IMR-90 (cell line): ENCODE measurements at regions not wholly inside any gene's neighbourhood (a gene's known extent, or its start where the extent isn't known, plus 50 kb on each side); places are given as distances from the start of the nearest gene placed in this dataset.

Experiments used
- BHLHE40 ChIP-seq: fragments of 150-350 bp; IDR thresholded peaks from 2 replicates; pipeline ENCODE4 v1.6.1; 2016; ENCODE audit warnings: mild to moderate bottlenecking, low read depth, low read length
- CEBPB ChIP-seq: IDR thresholded peaks from 2 replicates; pipeline ENCODE4 v1.6.1; 2012; ENCODE audit warnings: low read depth, low read length, improper control_type of control experiment
- MAFK ChIP-seq: IDR thresholded peaks from 2 replicates; pipeline ENCODE4 v1.6.1; 2012; ENCODE audit warnings: low read depth, low read length, improper control_type of control experiment
- MXI1 ChIP-seq: IDR thresholded peaks from 2 replicates; pipeline ENCODE4 v1.6.1; 2012; ENCODE audit warnings: low read depth, mild to moderate bottlenecking, low read length, moderate library complexity, borderline replicate concordance
- POLR2A ChIP-seq: IDR thresholded peaks from 2 replicates; pipeline ENCODE4 v1.6.1; 2012; ENCODE audit warnings: mild to moderate bottlenecking, low read depth, low read length
- RAD21 ChIP-seq: IDR thresholded peaks from 2 replicates; pipeline ENCODE4 v1.6.1; 2012; ENCODE audit warnings: low read length, improper control_type of control experiment
- RCOR1 ChIP-seq: IDR thresholded peaks from 2 replicates; pipeline ENCODE4 v1.6.1; 2012; ENCODE audit warnings: mild to moderate bottlenecking, low read length, improper control_type of control experiment; ENCODE audit not compliant: insufficient replicate concordance
- TF ChIP-seq, protein P1 (sequence below): fragments of 150-350 bp; IDR thresholded peaks from 2 replicates; pipeline ENCODE4 v1.6.1; 2016; ENCODE audit warnings: low read depth, mild to moderate bottlenecking, low read length, moderate library complexity, borderline replicate concordance
- TF ChIP-seq, protein P2 (sequence below): conservative IDR thresholded peaks from 2 replicates; pipeline ENCODE4 v1.5.1; 2012; ENCODE audit warnings: mild to moderate bottlenecking, low read depth, low read length, improper control_type of control experiment
- TF ChIP-seq, protein P3 (sequence below): fragments of 150-350 bp; IDR thresholded peaks from 2 replicates; pipeline ENCODE4 v1.6.1; 2017; ENCODE audit warnings: mild to moderate bottlenecking, antibody characterized with exemption, low read length, low read depth

DNA sequence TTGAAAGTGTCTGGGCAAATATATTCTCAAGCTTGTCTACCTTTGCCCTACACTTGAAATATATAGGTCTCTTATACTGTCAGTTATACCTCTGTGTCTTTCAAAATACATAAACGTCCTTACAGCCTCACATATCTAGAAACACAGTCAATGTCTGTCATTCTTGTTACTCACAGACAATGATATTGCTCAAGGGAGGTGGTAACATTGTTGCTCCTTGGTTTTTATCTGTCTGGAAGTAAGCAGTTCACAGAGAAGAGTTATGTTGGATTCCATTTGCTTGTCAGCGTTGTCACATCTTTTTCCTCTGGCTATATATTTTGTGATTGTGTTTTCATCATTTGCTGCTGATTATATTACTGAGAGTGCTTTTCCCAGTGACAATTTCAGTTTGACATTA, 1528.9 kb downstream of the PCDH7 start:
- TF ChIP-seq, protein P1, sequence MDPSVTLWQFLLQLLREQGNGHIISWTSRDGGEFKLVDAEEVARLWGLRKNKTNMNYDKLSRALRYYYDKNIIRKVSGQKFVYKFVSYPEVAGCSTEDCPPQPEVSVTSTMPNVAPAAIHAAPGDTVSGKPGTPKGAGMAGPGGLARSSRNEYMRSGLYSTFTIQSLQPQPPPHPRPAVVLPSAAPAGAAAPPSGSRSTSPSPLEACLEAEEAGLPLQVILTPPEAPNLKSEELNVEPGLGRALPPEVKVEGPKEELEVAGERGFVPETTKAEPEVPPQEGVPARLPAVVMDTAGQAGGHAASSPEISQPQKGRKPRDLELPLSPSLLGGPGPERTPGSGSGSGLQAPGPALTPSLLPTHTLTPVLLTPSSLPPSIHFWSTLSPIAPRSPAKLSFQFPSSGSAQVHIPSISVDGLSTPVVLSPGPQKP, result no peak
- TF ChIP-seq, protein P2, sequence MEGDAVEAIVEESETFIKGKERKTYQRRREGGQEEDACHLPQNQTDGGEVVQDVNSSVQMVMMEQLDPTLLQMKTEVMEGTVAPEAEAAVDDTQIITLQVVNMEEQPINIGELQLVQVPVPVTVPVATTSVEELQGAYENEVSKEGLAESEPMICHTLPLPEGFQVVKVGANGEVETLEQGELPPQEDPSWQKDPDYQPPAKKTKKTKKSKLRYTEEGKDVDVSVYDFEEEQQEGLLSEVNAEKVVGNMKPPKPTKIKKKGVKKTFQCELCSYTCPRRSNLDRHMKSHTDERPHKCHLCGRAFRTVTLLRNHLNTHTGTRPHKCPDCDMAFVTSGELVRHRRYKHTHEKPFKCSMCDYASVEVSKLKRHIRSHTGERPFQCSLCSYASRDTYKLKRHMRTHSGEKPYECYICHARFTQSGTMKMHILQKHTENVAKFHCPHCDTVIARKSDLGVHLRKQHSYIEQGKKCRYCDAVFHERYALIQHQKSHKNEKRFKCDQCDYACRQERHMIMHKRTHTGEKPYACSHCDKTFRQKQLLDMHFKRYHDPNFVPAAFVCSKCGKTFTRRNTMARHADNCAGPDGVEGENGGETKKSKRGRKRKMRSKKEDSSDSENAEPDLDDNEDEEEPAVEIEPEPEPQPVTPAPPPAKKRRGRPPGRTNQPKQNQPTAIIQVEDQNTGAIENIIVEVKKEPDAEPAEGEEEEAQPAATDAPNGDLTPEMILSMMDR, result no peak
- TF ChIP-seq POLR2A (no peak), RCOR1 (no peak), RAD21 (no peak), MAFK (no peak), MXI1 (no peak), CEBPB (no peak), BHLHE40 (no peak)
- TF ChIP-seq, protein P3, sequence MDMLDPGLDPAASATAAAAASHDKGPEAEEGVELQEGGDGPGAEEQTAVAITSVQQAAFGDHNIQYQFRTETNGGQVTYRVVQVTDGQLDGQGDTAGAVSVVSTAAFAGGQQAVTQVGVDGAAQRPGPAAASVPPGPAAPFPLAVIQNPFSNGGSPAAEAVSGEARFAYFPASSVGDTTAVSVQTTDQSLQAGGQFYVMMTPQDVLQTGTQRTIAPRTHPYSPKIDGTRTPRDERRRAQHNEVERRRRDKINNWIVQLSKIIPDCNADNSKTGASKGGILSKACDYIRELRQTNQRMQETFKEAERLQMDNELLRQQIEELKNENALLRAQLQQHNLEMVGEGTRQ, result no peak
